ENCODE measurements at regions not wholly inside any gene's neighbourhood (a gene's known extent, or its start where the extent isn't known, plus 50 kb on each side); places are given as distances from the start of the nearest gene placed in this dataset.

DNA sequence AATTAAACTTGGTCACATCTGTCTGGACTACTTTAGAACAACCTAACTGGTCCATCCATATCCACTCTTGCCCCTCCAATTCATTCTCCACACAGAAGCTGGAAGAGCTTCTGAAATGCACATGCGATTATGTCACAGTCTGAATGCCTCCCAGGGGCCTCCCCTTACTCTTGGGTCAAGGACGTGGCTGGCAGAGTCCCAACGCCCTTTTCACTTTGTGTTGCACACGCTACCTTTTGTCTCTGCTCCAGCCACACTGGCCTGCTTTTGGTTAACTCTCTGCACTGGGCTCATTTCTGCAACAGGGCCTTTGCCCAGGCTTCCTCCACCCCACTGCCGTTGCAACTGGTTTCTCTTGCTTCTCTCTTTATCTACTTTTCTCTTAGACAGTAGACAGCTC is 245.2 kb downstream of the IL20RB start:
- Histone ChIP-seq H3K36me3 (replicated peaks; ENCODE audit: control insufficient read depth, insufficient read depth, low read length) (no peaks in the 10 kb centered on the region), H3K27me3 (ENCODE audit: control insufficient read depth, insufficient read depth, low read length) (no peaks in the 10 kb centered on the region), H3K4me3 (ENCODE audit: insufficient read depth, low read depth, low read length) (no peak overlapping the region)
- no peak for DNase-seq

DNA sequence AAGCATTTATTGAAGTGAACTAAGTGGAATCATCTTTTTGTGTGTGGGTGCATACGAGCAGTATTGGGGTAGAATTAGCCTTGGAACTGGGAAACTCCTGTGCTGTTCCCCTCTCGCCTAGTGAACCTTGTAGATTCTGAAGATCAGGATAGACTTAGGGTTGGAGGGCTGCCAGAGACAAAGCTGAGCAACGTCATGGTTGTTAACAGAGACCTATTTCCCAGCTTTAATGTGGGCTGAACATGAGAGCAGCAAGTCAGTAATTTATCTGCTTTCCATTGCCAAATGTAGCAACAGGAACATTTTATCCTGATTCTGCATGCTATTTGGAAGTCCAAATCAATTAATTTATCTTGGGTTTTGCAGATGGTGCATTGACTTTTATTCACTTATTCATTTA is 246.6 kb downstream of the IL20RB start:
- no peak for DNase-seq
- H3K36me3 ChIP-seq (replicated peaks; ENCODE audit: control insufficient read depth, insufficient read depth, low read length), result no peaks in the 10 kb centered on the region
- H3K27me3 ChIP-seq (ENCODE audit: control insufficient read depth, insufficient read depth, low read length), result no peaks in the 10 kb centered on the region
- H3K4me3 ChIP-seq (ENCODE audit: insufficient read depth, low read depth, low read length), result no peak overlapping the region

DNA sequence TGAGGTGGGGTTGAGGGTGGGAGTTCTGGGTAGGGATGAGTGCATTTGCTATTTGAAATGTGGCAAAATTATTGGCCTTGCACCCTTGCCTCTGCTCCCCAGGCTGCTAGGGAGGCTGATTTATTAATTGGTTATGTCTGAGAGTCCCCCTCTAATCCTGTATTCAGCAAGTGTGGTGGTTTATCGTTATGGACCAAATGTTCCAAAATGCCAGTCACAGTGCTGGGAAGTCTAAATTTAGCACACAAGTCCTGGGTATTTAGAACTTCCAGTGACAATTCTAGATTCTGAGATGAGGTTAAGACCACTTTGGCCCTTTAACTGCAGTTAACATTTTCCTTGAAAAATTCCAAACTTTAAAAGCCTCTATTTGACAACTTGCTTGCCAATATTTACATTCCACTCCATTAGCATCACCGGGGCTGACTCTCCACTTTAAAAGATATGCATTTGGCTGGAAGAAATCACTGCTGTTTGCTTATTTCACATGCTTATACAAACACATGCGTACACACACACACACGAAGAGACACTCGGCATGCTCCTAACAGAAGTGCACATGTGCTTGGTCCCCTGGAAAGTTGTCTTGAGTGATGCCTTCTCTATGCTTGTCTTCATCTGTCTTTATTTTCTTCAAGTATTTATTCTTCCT is 247.7 kb downstream of the IL20RB start:
- no peaks in the 10 kb centered on the region for H3K36me3 ChIP-seq (replicated peaks; ENCODE audit: control insufficient read depth, insufficient read depth, low read length)
- no peak overlapping the region for H3K4me3 ChIP-seq (ENCODE audit: insufficient read depth, low read depth, low read length)
- no peaks in the 10 kb centered on the region for H3K27me3 ChIP-seq (ENCODE audit: control insufficient read depth, insufficient read depth, low read length)
- DNase-seq, result no peak

DNA sequence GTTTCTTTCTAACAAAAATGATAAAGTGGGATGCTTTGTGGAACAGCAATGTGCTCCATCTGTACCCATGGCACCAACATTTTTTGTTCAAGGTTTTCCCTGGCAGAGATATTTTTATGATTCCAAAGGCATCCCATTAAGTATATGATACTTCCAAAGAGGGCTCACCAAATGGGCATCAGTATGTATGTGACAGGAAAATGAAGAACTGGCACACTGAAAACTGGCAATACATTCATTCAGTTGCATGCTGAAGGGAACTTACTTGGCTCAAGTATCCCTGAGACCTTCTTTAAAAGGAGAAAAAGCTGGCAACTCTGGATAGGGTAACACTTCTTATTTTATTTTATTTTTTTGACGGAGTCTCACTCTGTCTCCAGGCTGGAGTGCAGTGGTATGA is 249.8 kb downstream of the IL20RB start:
- Histone ChIP-seq H3K36me3 (replicated peaks; ENCODE audit: control insufficient read depth, insufficient read depth, low read length) (no peaks in the 10 kb centered on the region), H3K4me3 (ENCODE audit: insufficient read depth, low read depth, low read length) (no peak overlapping the region), H3K27me3 (ENCODE audit: control insufficient read depth, insufficient read depth, low read length) (no peaks in the 10 kb centered on the region)
- DNase-seq, result no peak

DNA sequence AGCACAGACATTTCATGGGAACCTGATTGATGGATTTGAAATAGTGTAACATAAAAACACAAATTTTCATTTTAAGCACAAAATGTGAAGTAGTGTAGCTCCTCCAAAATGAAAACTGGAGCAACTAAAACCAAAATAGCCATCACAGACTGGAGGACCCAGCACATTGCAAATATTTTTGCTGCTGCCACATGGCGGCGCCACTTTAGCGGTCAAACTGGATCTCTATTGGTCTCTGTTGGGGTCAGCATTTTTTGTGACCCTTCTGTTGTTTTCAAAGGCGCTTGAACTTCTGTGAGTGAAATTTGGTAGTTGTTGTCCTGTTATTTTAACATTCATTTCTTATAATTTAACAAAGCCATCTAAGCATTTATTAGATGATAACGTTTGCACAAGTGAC is 259.9 kb downstream of the IL20RB start:
- peak; percentile 45 for DNase-seq
- H3K4me3 ChIP-seq (ENCODE audit: insufficient read depth, low read depth, low read length), result no peak overlapping the region
- H3K36me3 ChIP-seq (replicated peaks; ENCODE audit: control insufficient read depth, insufficient read depth, low read length), result no peaks in the 10 kb centered on the region
- no peaks in the 10 kb centered on the region for H3K27me3 ChIP-seq (ENCODE audit: control insufficient read depth, insufficient read depth, low read length)

DNA sequence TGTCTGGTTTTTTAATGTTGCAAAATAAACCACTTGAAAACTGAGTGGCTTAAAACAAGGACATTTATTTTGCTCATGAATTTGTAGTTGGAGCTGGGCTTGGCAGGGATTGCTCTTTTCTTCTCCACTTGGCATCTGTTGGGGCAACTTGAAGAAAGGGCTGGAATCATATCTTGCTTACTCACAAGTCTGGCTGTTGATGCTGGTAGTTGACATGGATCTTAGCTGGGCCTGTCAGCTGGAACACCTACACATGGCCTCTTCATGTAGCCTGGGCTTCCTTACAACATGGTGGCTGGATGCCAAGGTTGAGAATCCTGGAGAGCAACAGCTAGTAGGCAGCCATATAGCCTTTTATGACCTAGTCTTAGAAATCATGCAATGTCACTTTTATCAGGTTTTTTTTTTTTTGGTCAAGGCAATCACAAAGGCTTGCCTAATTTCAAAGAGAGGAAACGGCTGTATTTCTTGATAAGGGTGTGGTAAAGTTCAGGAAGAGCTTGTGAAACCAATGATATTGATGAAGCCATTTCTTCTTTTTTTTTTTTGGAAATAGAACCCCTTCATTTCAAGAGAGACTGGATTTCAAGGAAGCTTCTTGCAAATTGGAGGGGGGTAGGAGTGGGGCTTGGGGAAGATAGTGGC is 262.1 kb downstream of the IL20RB start:
- no peaks in the 10 kb centered on the region for H3K36me3 ChIP-seq (replicated peaks; ENCODE audit: control insufficient read depth, insufficient read depth, low read length)
- no peaks in the 10 kb centered on the region for H3K27me3 ChIP-seq (ENCODE audit: control insufficient read depth, insufficient read depth, low read length)
- H3K4me3 ChIP-seq (ENCODE audit: insufficient read depth, low read depth, low read length), result no peak overlapping the region
- DNase-seq, result no peak

DNA sequence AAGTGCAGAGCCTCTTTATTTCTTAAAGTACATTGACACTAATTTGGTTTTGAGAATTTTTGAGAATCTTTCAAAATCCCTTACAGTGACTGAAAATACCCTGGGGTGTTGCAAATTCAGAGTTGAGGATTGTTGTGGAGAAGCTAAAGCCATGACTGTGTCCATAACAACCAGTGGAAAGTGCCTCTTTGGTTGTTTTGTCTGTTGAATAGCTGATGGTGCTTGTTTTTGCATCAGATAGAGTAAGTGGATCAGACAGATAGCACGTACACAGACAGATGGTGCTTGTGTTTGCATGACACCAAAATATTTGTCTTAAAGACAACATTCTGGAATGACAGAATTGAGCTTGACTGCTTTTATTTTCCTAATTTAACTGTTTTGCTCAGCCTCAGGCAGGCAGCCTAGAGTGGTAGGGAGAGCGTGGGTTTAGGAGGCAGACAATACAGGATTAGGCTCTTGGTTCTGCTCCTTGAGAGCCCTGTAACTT is 265.0 kb downstream of the IL20RB start:
- DNase-seq, result no peak
- no peak overlapping the region for H3K4me3 ChIP-seq (ENCODE audit: insufficient read depth, low read depth, low read length)
- no peaks in the 10 kb centered on the region for H3K27me3 ChIP-seq (ENCODE audit: control insufficient read depth, insufficient read depth, low read length)
- H3K36me3 ChIP-seq (replicated peaks; ENCODE audit: control insufficient read depth, insufficient read depth, low read length), result no peaks in the 10 kb centered on the region

DNA sequence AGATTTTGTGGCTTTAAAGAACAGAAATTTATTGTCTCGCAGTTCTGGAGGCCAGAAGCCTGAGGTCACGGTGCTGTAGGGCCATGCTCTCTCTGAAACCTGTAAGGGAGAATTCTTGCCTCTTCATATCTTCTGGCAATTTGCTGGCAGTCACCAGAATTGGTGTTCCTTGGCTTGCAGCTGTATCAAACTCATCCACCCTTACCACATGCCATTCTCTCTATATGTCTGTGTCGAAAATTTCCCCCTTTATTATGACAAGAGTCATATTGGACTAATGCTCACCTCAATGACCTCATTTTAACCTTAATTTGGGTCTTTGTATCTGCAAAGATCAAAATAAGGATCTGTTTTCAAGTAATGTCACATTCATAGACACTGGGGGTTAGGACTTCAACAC is 266.7 kb downstream of the IL20RB start:
- H3K36me3 ChIP-seq (replicated peaks; ENCODE audit: control insufficient read depth, insufficient read depth, low read length), result no peaks in the 10 kb centered on the region
- H3K27me3 ChIP-seq (ENCODE audit: control insufficient read depth, insufficient read depth, low read length), result no peaks in the 10 kb centered on the region
- no peak overlapping the region for H3K4me3 ChIP-seq (ENCODE audit: insufficient read depth, low read depth, low read length)
- DNase-seq, result no peak

DNA sequence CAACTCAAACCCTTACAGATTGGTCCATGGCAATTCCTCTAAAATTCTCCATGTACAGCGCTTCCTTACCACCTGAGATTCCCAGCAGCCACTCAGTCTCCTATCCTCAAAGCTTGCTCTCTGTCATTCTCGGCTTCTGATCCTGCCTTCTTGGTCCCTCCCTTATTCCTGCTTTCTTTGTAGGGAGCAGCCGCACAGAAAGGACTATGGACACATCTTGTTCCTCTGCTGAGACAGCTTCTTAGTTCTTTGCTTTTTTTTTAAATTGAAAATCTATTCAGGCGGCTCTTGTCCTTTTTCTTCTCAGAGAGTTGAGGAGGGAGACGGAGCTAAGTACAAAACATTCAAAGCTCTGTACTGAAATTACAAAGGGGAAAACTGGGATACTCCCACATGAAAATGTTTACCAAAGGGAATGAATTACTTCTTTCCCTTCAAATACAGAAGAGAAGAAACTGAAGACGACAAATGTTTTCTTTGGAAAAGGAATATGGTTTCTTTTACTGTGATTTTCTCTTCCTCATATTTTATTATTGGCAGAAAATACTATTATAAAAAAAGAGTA is 285.1 kb downstream of the IL20RB start:
- no peak for DNase-seq
- no peaks in the 10 kb centered on the region for H3K36me3 ChIP-seq (replicated peaks; ENCODE audit: control insufficient read depth, insufficient read depth, low read length)

DNA sequence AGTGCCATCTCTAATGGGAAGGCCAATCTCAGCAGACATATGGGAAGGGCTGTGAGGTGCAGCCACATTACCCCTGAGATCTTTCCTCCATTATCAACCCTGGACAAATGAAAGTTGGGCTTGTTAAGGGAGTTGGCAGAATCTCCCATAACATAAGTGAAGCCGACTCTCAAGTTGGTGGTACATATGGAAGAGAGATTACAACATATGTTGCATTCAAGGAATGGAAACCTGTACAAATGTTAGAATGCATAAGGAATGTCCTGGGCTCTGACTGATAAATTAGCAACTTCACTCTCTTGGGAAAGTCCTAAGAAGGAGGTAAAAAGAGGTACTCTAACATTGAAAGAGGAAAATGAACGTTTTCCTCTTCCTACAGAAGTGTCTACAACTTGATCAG is 288.7 kb downstream of the IL20RB start:
- no peak for DNase-seq
- Histone ChIP-seq H3K4me3 (ENCODE audit: insufficient read depth, low read depth, low read length) (no peak overlapping the region), H3K36me3 (replicated peaks; ENCODE audit: control insufficient read depth, insufficient read depth, low read length) (no peaks in the 10 kb centered on the region), H3K27me3 (ENCODE audit: control insufficient read depth, insufficient read depth, low read length) (no peaks in the 10 kb centered on the region)

More for the DNA sequence above, 285.1 kb downstream of the IL20RB start:
- Histone ChIP-seq H3K27me3 (ENCODE audit: control insufficient read depth, insufficient read depth, low read length) (no peaks in the 10 kb centered on the region), H3K4me3 (ENCODE audit: insufficient read depth, low read depth, low read length) (no peak overlapping the region)

DNA sequence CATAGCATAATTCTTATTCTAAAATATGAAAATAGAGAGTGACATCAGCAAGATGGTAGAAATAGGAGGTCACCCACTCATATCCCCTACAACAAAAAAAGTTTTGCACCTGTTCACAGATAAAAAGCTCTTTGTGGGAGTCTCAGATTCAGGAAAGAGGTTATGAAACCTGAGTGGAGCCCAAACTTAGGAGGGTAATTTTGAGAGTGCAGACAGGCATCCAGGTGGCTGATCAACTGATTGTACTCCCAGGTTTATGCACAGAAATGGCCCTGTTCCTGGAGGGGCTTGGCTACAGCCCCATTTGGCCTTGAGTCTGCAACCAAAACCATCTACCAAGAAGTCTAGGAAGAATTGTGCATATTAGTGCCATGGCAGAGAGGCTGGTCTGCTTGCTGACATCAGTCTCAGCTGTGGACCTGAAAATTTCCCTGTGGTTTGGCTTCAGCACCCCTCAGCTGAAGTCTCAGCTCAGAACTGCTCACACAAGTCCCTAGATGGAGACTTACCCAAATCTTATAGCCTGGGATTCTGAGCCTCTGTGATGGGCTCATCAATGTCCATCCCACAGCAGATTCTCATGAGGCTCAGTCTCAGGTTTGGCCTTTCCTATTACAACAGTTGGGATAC is 291.6 kb downstream of the IL20RB start:
- Histone ChIP-seq H3K4me3 (ENCODE audit: insufficient read depth, low read depth, low read length) (no peak overlapping the region), H3K36me3 (replicated peaks; ENCODE audit: control insufficient read depth, insufficient read depth, low read length) (no peaks in the 10 kb centered on the region), H3K27me3 (ENCODE audit: control insufficient read depth, insufficient read depth, low read length) (no peaks in the 10 kb centered on the region)
- no peak for DNase-seq

DNA sequence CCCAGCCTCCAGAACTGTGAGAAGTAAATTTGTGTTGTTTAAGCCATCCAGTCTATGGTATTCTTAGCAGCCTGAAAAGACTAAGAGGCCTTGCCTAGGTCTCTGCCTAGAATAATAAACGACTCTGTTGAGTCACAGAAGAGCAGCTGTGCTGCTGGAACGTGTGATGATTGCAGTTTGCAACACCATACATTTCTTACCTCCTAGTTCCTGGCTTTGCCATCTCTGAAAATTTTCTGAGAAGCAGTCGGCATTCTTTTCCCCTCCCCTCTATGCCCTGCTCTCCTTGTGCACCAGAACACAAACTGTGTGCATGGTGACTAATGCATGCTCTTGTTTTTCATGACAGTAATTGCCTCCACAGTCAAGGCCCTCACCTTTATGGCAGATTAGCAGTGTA is 301.3 kb downstream of the IL20RB start:
- H3K27me3 ChIP-seq (ENCODE audit: control insufficient read depth, insufficient read depth, low read length), result no peaks in the 10 kb centered on the region
- no peak for DNase-seq

DNA sequence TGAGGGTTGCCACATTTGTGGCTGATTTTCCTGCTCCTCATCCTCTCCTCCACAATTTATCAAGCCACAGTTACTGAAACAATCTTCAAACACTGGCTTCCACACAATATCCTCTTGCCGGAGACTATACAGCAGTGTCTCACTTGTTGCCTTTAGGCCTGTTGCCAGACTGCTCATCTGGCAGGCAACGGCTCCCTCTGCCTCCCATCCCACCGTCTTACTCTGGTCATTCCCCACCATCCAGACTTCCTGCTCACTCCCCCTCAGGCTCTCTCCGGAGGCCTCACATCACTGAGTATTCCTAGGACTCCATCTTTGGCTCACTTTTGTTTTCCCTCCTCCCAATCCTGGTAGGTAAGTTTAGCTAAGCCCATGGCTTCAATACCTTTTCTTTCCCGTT is 301.9 kb downstream of the IL20RB start:
- peak; percentile 38 for DNase-seq
- Histone ChIP-seq H3K27me3 (ENCODE audit: control insufficient read depth, insufficient read depth, low read length) (no peaks in the 10 kb centered on the region), H3K4me3 (ENCODE audit: insufficient read depth, low read depth, low read length) (no peak overlapping the region), H3K36me3 (replicated peaks; ENCODE audit: control insufficient read depth, insufficient read depth, low read length) (no peaks in the 10 kb centered on the region)

More for the DNA sequence above, 301.3 kb downstream of the IL20RB start:
- no peaks in the 10 kb centered on the region for H3K36me3 ChIP-seq (replicated peaks; ENCODE audit: control insufficient read depth, insufficient read depth, low read length)
- no peak overlapping the region for H3K4me3 ChIP-seq (ENCODE audit: insufficient read depth, low read depth, low read length)

DNA sequence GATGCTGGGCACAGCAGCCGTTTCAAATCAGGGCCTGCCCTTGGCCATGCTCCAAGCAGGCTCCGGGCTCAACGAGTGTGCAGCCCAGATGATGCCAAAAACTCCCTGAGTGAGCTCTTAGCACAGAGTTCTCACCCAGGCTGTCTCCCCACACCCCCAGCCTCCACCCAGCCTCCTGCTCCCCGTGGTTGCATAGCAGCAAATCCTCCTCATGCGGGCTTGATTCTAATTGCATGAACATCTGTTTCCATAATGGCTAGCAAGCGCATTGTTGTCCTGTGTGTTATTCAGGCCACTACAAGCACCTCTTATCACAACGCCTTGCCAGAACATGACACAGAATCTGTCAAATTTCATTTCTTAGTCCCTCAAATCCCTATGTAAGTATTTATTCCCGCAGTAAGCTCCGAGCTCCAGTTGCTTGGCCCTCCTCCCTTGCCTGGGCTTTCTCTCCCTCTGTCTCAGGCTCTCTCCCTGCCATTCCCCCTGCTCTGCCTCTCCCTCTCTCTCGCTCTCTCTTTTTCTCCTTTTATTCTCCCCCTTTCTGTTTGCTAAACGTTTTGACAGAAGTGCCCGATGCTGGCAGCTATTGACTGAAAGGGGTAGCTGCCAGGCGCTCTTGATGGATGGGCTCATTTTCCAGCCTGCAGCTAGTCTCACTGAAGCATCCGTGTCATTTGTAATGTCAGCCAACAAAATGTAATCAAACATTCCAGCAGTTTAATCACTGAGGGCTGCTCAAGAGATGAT is 306.5 kb downstream of the IL20RB start:
- no peak for DNase-seq
- Histone ChIP-seq H3K27me3 (ENCODE audit: control insufficient read depth, insufficient read depth, low read length) (no peaks in the 10 kb centered on the region), H3K4me3 (ENCODE audit: insufficient read depth, low read depth, low read length) (no peak overlapping the region), H3K36me3 (replicated peaks; ENCODE audit: control insufficient read depth, insufficient read depth, low read length) (no peaks in the 10 kb centered on the region)

Measured in H7 (cell line).